ENCODE measurements at regions not wholly inside any gene's neighbourhood (a gene's known extent, or its start where the extent isn't known, plus 50 kb on each side); places are given as distances from the start of the nearest gene placed in this dataset.

GRCh38 chr15:39180483-39180933, 400.4 kb upstream of the THBS1 start:
- H3K4me3 ChIP-seq (ENCODE audit: insufficient read depth, low read depth, low read length) = no peak overlapping the region
- H4K20me1 ChIP-seq (ENCODE audit: insufficient read depth, low read length) = no peaks in the 10 kb centered on the region
- H2AFZ ChIP-seq (ENCODE audit: low read depth, low read length) = no peak overlapping the region
- H3K4me3 Mint-ChIP-seq (ENCODE audit: unreplicated experiment) = no peak overlapping the region
- peak; percentile 35 for DNase-seq (ENCODE audit: low read depth)
- no peaks in the 10 kb centered on the region for H3K27me3 ChIP-seq (ENCODE audit: insufficient read depth, low read length)
- no peak overlapping the region for H3K27ac Mint-ChIP-seq (ENCODE audit: unreplicated experiment)
- H3K4me1 ChIP-seq (ENCODE audit: insufficient read depth, low read length) = peaks cover 11% of the 10 kb centered on the region
- H3K27me3 Mint-ChIP-seq (ENCODE audit: low read depth, unreplicated experiment) = no peaks in the 10 kb centered on the region
- no peaks in the 10 kb centered on the region for H3K9me3 Mint-ChIP-seq (ENCODE audit: unreplicated experiment)
- no peaks in the 10 kb centered on the region for H3K36me3 ChIP-seq (ENCODE audit: insufficient read depth, low read length)
- peak; percentile 9 for FAIRE-seq
- H3K4me2 ChIP-seq (ENCODE audit: low read length) = no peak overlapping the region
- no peaks in the 10 kb centered on the region for H3K9me3 ChIP-seq (ENCODE audit: insufficient read depth, low read depth, low read length)
- no peaks in the 10 kb centered on the region for H3K36me3 Mint-ChIP-seq (ENCODE audit: low read depth, unreplicated experiment)
- TF ChIP-seq EZH2 (IDR thresholded peaks at IDR 0.05; ENCODE audit: insufficient read depth, low read length) (no peak), CTCF (IDR thresholded peaks at IDR 0.05; ENCODE audit: insufficient read depth, low read depth, low read length) (no peak)
- H3K4me1 Mint-ChIP-seq (ENCODE audit: low read depth, unreplicated experiment) = peaks cover 31% of the 10 kb centered on the region
- no peak overlapping the region for H3K9ac ChIP-seq (ENCODE audit: low read length)
- H3K27ac ChIP-seq (ENCODE audit: low read depth, low read length) = peak overlapping the region; percentile 4
- no peaks in the 10 kb centered on the region for H3K79me2 ChIP-seq (ENCODE audit: insufficient read depth, low read length)

GRCh38 chr15:39181056-39181747, 399.7 kb upstream of the THBS1 start:
- Histone ChIP-seq H3K4me2 (ENCODE audit: low read length) (no peak overlapping the region), H3K4me3 (ENCODE audit: insufficient read depth, low read depth, low read length) (no peak overlapping the region), H4K20me1 (ENCODE audit: insufficient read depth, low read length) (no peaks in the 10 kb centered on the region), H3K36me3 (ENCODE audit: insufficient read depth, low read length) (no peaks in the 10 kb centered on the region), H3K9ac (ENCODE audit: low read length) (no peak overlapping the region), H3K27me3 (ENCODE audit: insufficient read depth, low read length) (no peaks in the 10 kb centered on the region), H3K79me2 (ENCODE audit: insufficient read depth, low read length) (no peaks in the 10 kb centered on the region), H3K9me3 (ENCODE audit: insufficient read depth, low read depth, low read length) (no peaks in the 10 kb centered on the region), H2AFZ (ENCODE audit: low read depth, low read length) (no peak overlapping the region), H3K4me1 (ENCODE audit: insufficient read depth, low read length) (peaks cover 11% of the 10 kb centered on the region), H3K27ac (ENCODE audit: low read depth, low read length) (peak overlapping the region; percentile 4)
- Mint-ChIP-seq H3K27me3 (ENCODE audit: low read depth, unreplicated experiment) (no peaks in the 10 kb centered on the region), H3K4me3 (ENCODE audit: unreplicated experiment) (no peak overlapping the region), H3K27ac (ENCODE audit: unreplicated experiment) (peak overlapping the region; percentile 35), H3K36me3 (ENCODE audit: low read depth, unreplicated experiment) (no peaks in the 10 kb centered on the region), H3K4me1 (ENCODE audit: low read depth, unreplicated experiment) (peaks cover 31% of the 10 kb centered on the region), H3K9me3 (ENCODE audit: unreplicated experiment) (no peaks in the 10 kb centered on the region)
- DNase-seq (ENCODE audit: low read depth) (no peak), FAIRE-seq (no peak)
- TF ChIP-seq EZH2 (IDR thresholded peaks at IDR 0.05; ENCODE audit: insufficient read depth, low read length) = no peak
- no peak for TF ChIP-seq CTCF (IDR thresholded peaks at IDR 0.05; ENCODE audit: insufficient read depth, low read depth, low read length)

DNA sequence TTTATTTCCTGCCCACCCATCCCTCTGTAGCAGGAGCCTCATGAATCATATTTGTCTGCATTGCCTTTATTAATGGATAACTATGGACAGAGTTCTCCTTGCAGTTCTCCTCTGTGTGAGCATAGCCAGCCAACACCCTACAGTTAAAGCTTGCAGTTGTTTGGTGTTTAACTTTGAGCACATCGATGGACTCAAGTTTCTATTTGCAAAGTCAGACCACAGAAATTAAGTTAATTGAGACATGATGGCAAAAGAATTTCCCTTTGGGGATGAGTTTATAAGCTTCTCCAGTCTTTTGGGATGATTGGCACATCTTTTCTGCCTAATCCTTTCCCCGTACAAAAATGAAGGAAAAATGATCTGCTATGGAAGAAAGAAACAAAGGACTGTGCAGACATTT, 398.9 kb upstream of the THBS1 start:
- FAIRE-seq = peak; percentile 74
- peaks cover 3% of the 10 kb centered on the region for H3K9me3 Mint-ChIP-seq (ENCODE audit: unreplicated experiment)
- no peak overlapping the region for H3K9ac ChIP-seq (ENCODE audit: low read length)
- no peak for TF ChIP-seq EZH2 (IDR thresholded peaks at IDR 0.05; ENCODE audit: insufficient read depth, low read length)
- no peak for TF ChIP-seq CTCF (IDR thresholded peaks at IDR 0.05; ENCODE audit: insufficient read depth, low read depth, low read length)
- H3K4me3 Mint-ChIP-seq (ENCODE audit: unreplicated experiment) = no peak overlapping the region
- no peak overlapping the region for H3K27ac Mint-ChIP-seq (ENCODE audit: unreplicated experiment)
- H3K4me1 Mint-ChIP-seq (ENCODE audit: low read depth, unreplicated experiment) = peaks cover 31% of the 10 kb centered on the region
- H3K79me2 ChIP-seq (ENCODE audit: insufficient read depth, low read length) = no peaks in the 10 kb centered on the region
- no peaks in the 10 kb centered on the region for H3K36me3 Mint-ChIP-seq (ENCODE audit: low read depth, unreplicated experiment)
- H2AFZ ChIP-seq (ENCODE audit: low read depth, low read length) = no peak overlapping the region
- no peaks in the 10 kb centered on the region for H3K9me3 ChIP-seq (ENCODE audit: insufficient read depth, low read depth, low read length)
- no peak overlapping the region for H3K4me3 ChIP-seq (ENCODE audit: insufficient read depth, low read depth, low read length)
- no peak for DNase-seq (ENCODE audit: low read depth)
- H4K20me1 ChIP-seq (ENCODE audit: insufficient read depth, low read length) = no peaks in the 10 kb centered on the region
- H3K36me3 ChIP-seq (ENCODE audit: insufficient read depth, low read length) = no peaks in the 10 kb centered on the region
- no peaks in the 10 kb centered on the region for H3K27me3 Mint-ChIP-seq (ENCODE audit: low read depth, unreplicated experiment)
- no peak overlapping the region for H3K4me2 ChIP-seq (ENCODE audit: low read length)
- no peak overlapping the region for H3K27ac ChIP-seq (ENCODE audit: low read depth, low read length)
- peaks cover 11% of the 10 kb centered on the region for H3K4me1 ChIP-seq (ENCODE audit: insufficient read depth, low read length)
- H3K27me3 ChIP-seq (ENCODE audit: insufficient read depth, low read length) = no peaks in the 10 kb centered on the region
